ENCODE measurements at regions not wholly inside any gene's neighbourhood (a gene's known extent, or its start where the extent isn't known, plus 50 kb on each side); places are given as distances from the start of the nearest gene placed in this dataset.
"Not testable (repeated sequence)": the region's sequence is repeated elsewhere in the genome, so short reads cannot be mapped to it uniquely, and the experiment has no call there.

DNA sequence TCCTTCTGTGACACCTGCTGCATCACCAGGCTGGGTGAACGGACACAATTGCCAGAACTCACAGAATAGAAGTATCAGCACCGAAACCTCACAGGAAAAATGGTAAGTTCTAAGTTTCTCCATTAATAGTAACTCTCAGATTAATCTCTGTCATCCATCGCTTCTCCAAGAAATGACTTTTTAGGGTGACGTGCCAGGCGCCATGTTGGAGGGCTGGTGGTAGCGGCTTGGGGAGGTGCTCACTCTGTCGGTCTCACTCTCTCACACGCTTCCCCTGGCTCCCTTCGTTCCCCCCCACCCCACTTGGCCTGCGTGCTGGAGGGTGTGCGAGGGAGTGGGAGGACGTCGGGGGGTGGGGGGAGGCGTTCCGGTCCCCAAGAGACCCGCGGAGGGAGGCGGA, 85.6 kb downstream of the TFRC start:
- TF ChIP-seq ZSCAN9 (CRISPR knock-in tag; IDR thresholded peaks at IDR 0.05; ENCODE audit: borderline replicate concordance); ARNT (IDR thresholded peaks at IDR 0.05); KAT8 (CRISPR knock-in tag; IDR thresholded peaks at IDR 0.05): not testable (repeated sequence)
- TF ChIP-seq, protein P1, sequence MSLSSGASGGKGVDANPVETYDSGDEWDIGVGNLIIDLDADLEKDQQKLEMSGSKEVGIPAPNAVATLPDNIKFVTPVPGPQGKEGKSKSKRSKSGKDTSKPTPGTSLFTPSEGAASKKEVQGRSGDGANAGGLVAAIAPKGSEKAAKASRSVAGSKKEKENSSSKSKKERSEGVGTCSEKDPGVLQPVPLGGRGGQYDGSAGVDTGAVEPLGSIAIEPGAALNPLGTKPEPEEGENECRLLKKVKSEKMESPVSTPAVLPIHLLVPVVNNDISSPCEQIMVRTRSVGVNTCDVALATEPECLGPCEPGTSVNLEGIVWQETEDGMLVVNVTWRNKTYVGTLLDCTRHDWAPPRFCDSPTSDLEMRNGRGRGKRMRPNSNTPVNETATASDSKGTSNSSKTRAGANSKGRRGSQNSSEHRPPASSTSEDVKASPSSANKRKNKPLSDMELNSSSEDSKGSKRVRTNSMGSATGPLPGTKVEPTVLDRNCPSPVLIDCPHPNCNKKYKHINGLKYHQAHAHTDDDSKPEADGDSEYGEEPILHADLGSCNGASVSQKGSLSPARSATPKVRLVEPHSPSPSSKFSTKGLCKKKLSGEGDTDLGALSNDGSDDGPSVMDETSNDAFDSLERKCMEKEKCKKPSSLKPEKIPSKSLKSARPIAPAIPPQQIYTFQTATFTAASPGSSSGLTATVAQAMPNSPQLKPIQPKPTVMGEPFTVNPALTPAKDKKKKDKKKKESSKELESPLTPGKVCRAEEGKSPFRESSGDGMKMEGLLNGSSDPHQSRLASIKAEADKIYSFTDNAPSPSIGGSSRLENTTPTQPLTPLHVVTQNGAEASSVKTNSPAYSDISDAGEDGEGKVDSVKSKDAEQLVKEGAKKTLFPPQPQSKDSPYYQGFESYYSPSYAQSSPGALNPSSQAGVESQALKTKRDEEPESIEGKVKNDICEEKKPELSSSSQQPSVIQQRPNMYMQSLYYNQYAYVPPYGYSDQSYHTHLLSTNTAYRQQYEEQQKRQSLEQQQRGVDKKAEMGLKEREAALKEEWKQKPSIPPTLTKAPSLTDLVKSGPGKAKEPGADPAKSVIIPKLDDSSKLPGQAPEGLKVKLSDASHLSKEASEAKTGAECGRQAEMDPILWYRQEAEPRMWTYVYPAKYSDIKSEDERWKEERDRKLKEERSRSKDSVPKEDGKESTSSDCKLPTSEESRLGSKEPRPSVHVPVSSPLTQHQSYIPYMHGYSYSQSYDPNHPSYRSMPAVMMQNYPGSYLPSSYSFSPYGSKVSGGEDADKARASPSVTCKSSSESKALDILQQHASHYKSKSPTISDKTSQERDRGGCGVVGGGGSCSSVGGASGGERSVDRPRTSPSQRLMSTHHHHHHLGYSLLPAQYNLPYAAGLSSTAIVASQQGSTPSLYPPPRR (CRISPR knock-in tag; IDR thresholded peaks at IDR 0.05; ENCODE audit: borderline replicate concordance), result not testable (repeated sequence)
